ENCODE measurements at regions not wholly inside any gene's neighbourhood (a gene's known extent, or its start where the extent isn't known, plus 50 kb on each side); places are given as distances from the start of the nearest gene placed in this dataset.
A peak's percentile ranks its signal among the peaks of the same experiment; 100 is the strongest.

DNA sequence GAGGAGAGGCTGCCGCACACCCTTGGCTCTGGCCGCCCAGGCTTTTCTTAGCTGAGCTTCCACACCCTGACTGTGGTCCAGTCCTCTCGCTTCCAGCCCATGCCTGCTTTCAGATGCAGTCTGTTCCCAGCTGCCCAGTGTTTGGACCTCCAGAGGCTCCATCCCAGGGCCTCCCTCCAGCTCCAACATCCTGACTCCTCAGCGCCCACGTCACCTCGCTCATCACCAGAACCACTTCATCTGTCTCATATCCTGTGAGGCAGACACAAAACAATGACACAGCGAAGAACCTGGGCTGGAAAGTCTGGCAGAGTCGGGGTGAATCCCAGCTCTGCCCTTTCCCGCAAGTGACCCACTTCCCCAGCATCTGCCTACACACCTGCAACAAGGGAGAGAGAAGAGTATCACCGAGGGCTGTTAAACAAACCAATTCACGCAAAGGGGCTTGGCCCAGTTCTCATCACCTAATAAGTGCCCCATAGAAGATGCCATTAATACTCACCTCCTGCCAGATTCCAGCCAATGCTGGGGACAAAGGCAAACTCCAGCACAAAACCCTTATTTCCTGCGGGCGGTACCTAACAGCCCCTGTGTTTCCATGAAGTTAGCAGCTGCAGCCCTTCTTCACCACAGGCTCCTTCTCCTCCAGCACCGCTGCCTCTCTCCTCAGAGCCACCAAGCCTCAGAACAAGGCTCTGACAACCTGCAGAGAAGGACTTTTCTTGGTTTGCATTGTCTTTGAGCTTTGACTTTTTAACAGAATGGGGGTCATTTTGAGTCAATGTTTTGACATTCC is 133.4 kb upstream of the CDH4 start:
- POLR2A ChIA-PET: no interaction called here
- DNase-seq: no peak
- Mint-ChIP-seq H3K4me3 (no peak overlapping the region), H3K4me1 (peaks cover 0 to 6% (median 2%) of the 10 kb centered on the region in 3 donors), H3K27me3 (peaks cover 0 to 6% of the 10 kb centered on the region in 2 donors), H3K36me3 (no peaks in the 10 kb centered on the region), H3K9me3 (no peaks in the 10 kb centered on the region), H3K27ac (peak overlapping the region in 1 of 8 donors; percentile 48)
- Histone ChIP-seq H3K36me3 (ENCODE audit: insufficient read depth, low read length) (no peaks in the 10 kb centered on the region), H3K27me3 (ENCODE audit: insufficient read depth, low read length, poor library complexity, severe bottlenecking) (no peaks in the 10 kb centered on the region), H3K4me3 (ENCODE audit: low read length) (no peak overlapping the region), H3K4me1 (ENCODE audit: insufficient read depth, low read length) (no peaks in the 10 kb centered on the region), H3K27ac (ENCODE audit: low read depth, low read length) (no peak overlapping the region), H3K9me3 (ENCODE audit: low read length) (no peaks in the 10 kb centered on the region)
- CTCF ChIA-PET: no interaction called here

DNA sequence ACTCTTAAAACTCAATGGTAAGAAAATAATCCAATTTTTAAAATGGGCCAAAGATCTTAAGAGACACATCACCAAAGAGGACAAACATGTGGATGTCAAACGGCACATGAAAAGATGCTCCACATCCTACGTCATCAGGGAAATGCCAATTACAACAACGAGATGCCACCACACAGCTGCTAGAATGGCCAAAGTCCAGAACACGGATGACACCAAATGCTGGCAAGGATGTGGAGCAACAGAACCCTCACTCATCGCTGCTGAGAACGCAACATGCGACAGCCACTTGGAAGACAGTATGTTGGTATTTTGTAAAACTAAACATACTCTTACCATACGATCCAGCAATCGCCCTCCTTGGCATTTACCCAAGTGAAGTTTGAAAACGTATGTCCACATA is 132.8 kb upstream of the CDH4 start:
- CTCF ChIA-PET: no interaction called here
- Mint-ChIP-seq H3K9me3 (no peaks in the 10 kb centered on the region), H3K4me1 (peaks cover 0 to 6% (median 2%) of the 10 kb centered on the region in 3 donors), H3K27ac (no peak overlapping the region), H3K4me3 (no peak overlapping the region), H3K27me3 (peaks cover 0 to 3% of the 10 kb centered on the region in 2 donors), H3K36me3 (no peaks in the 10 kb centered on the region)
- no peaks in the 10 kb centered on the region for H3K9me3 ChIP-seq (ENCODE audit: low read length)
- H3K27me3 ChIP-seq (ENCODE audit: insufficient read depth, low read length, poor library complexity, severe bottlenecking): no peaks in the 10 kb centered on the region
- DNase-seq: no peak
- H3K36me3 ChIP-seq (ENCODE audit: insufficient read depth, low read length): no peaks in the 10 kb centered on the region
- POLR2A ChIA-PET: no interaction called here
- no peak overlapping the region for H3K27ac ChIP-seq (ENCODE audit: low read depth, low read length)
- no peak overlapping the region for H3K4me3 ChIP-seq (ENCODE audit: low read length)
- H3K4me1 ChIP-seq (ENCODE audit: insufficient read depth, low read length): no peaks in the 10 kb centered on the region

- peaks cover 0 to 6% (median 2%) of the 10 kb centered on the region in 3 donors for H3K4me1 Mint-ChIP-seq
Measured at GRCh38 chr20:61119794-61120410, 132.2 kb upstream of the CDH4 start.

DNA sequence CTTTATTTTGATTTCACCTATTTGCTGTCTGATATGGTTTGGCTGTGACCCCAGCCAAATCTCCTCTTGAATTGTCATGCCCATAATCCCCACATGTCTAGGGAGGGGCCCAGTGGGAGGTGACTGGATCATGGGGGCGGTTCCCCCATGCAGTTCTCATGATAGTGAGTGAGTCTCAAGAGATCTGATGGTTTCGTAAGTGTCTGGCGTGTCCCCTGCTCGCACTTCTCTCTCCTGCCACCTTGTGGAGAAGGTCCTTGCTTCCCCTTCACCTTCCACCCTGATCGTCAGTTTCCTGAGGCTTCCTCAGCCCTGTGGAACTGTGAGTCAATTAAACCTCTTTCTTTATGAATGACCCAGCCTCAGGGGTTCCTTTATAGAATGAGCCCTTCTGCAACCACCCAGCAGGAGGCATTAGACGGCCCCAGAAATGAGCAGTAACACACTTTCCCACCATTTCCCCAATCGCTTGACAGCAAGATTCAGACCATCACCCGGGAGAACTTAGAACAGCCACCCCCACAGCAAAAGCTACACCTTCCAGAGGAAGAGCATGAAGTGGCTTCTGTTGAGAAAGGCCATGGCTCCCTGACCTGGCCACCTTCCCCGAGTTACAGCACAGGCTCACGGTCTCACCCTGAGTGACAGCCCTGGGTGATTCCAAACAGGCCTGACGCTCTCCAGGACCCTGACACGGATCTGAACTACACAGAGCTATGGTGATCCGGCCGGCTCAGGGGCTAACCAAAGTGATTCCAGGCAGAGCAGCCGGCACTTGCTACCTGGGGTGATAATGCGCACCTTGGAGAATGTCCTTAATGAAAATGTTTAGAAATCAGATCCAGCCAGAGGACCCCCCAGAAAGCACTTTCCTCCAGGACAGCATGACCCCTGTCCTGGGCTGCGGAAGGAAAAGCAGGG is 131.2 kb upstream of the CDH4 start:
- no peaks in the 10 kb centered on the region for H3K27me3 Mint-ChIP-seq
- H3K36me3 Mint-ChIP-seq: no peaks in the 10 kb centered on the region
- Histone ChIP-seq H3K4me3 (ENCODE audit: low read length) (no peak overlapping the region), H3K9me3 (ENCODE audit: low read length) (no peaks in the 10 kb centered on the region), H3K27ac (ENCODE audit: low read depth, low read length) (no peak overlapping the region), H3K4me1 (ENCODE audit: insufficient read depth, low read length) (no peaks in the 10 kb centered on the region), H3K36me3 (ENCODE audit: insufficient read depth, low read length) (no peaks in the 10 kb centered on the region), H3K27me3 (ENCODE audit: insufficient read depth, low read length, poor library complexity, severe bottlenecking) (no peaks in the 10 kb centered on the region)
- ChIA-PET POLR2A (no interaction called here), CTCF (no interaction called here)
- H3K9me3 Mint-ChIP-seq: no peaks in the 10 kb centered on the region
- peak overlapping the region in 1 of 8 donors; percentile 5 for H3K27ac Mint-ChIP-seq
- peaks cover 0 to 6% (median 2%) of the 10 kb centered on the region in 3 donors for H3K4me1 Mint-ChIP-seq
- H3K4me3 Mint-ChIP-seq: no peak overlapping the region
- peak in 2 of 5 donors; percentile 9 to 24 for DNase-seq

More at GRCh38 chr20:61119794-61120410, 132.2 kb upstream of the CDH4 start:
- ChIA-PET POLR2A (no interaction called here), CTCF (interaction anchor here (0.7 kb wide), 1 partner anchor 1063 kb away, joined by 3 read pairs; no protein-coding TSS in a partner anchor)
- no peaks in the 10 kb centered on the region for H3K4me1 ChIP-seq (ENCODE audit: insufficient read depth, low read length)
- no peak overlapping the region for H3K27ac ChIP-seq (ENCODE audit: low read depth, low read length)
- H3K27me3 ChIP-seq (ENCODE audit: insufficient read depth, low read length, poor library complexity, severe bottlenecking): no peaks in the 10 kb centered on the region
- no peak overlapping the region for H3K4me3 ChIP-seq (ENCODE audit: low read length)
- Mint-ChIP-seq H3K4me3 (no peak overlapping the region), H3K36me3 (no peaks in the 10 kb centered on the region), H3K9me3 (no peaks in the 10 kb centered on the region), H3K27me3 (peaks cover 0 to 3% of the 10 kb centered on the region in 2 donors), H3K27ac (no peak overlapping the region)
- no peaks in the 10 kb centered on the region for H3K36me3 ChIP-seq (ENCODE audit: insufficient read depth, low read length)
- no peaks in the 10 kb centered on the region for H3K9me3 ChIP-seq (ENCODE audit: low read length)
- DNase-seq: no peak

- no peak overlapping the region for H3K4me3 Mint-ChIP-seq
- no peak overlapping the region for H3K27ac Mint-ChIP-seq
- no peaks in the 10 kb centered on the region for H3K9me3 Mint-ChIP-seq
- H3K4me1 ChIP-seq (ENCODE audit: insufficient read depth, low read length): no peaks in the 10 kb centered on the region
- no peaks in the 10 kb centered on the region for H3K27me3 ChIP-seq (ENCODE audit: insufficient read depth, low read length, poor library complexity, severe bottlenecking)
- no peaks in the 10 kb centered on the region for H3K36me3 Mint-ChIP-seq
- ChIA-PET CTCF (no interaction called here), POLR2A (no interaction called here)
- H3K4me1 Mint-ChIP-seq: peaks cover 0 to 6% (median 2%) of the 10 kb centered on the region in 3 donors
- no peaks in the 10 kb centered on the region for H3K9me3 ChIP-seq (ENCODE audit: low read length)
- no peaks in the 10 kb centered on the region for H3K36me3 ChIP-seq (ENCODE audit: insufficient read depth, low read length)
- H3K4me3 ChIP-seq (ENCODE audit: low read length): no peak overlapping the region
- H3K27me3 Mint-ChIP-seq: no peaks in the 10 kb centered on the region
- no peak overlapping the region for H3K27ac ChIP-seq (ENCODE audit: low read depth, low read length)
- DNase-seq: no peak
Measured at GRCh38 chr20:61121661-61122060, 130.4 kb upstream of the CDH4 start.

DNA sequence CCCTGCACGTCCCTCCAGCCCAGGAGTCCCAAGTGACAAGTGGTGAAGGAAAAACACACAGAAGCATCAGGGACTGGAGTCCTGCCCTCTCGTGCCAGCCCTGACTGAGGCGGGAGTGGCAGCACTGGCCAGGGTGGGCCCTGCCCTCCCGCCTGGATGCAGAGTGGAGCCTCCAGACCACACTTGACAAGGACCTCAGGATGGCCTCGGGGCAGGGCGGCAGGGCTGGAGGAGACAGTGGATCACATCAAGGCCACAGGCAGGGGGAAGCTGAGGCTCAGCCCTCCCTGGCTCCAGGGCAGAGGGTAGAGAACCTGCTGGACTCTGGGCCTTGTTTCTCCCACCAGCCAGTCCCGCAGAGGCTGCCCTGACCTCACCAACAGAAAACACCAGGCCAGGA is 128.8 kb upstream of the CDH4 start:
- POLR2A ChIA-PET: no interaction called here
- no peaks in the 10 kb centered on the region for H3K27me3 Mint-ChIP-seq
- no peak overlapping the region for H3K27ac Mint-ChIP-seq
- Histone ChIP-seq H3K4me1 (ENCODE audit: insufficient read depth, low read length) (no peaks in the 10 kb centered on the region), H3K27me3 (ENCODE audit: insufficient read depth, low read length, poor library complexity, severe bottlenecking) (no peaks in the 10 kb centered on the region), H3K9me3 (ENCODE audit: low read length) (no peaks in the 10 kb centered on the region), H3K27ac (ENCODE audit: low read depth, low read length) (no peak overlapping the region), H3K4me3 (ENCODE audit: low read length) (no peak overlapping the region), H3K36me3 (ENCODE audit: insufficient read depth, low read length) (no peaks in the 10 kb centered on the region)
- CTCF ChIA-PET: no interaction called here
- DNase-seq: no peak
- peaks cover 0 to 6% (median 2%) of the 10 kb centered on the region in 3 donors for H3K4me1 Mint-ChIP-seq
- no peaks in the 10 kb centered on the region for H3K36me3 Mint-ChIP-seq
- no peaks in the 10 kb centered on the region for H3K9me3 Mint-ChIP-seq
- no peak overlapping the region for H3K4me3 Mint-ChIP-seq

- H3K36me3 Mint-ChIP-seq: no peaks in the 10 kb centered on the region
- H3K9me3 ChIP-seq (ENCODE audit: low read length): no peaks in the 10 kb centered on the region
- no peaks in the 10 kb centered on the region for H3K36me3 ChIP-seq (ENCODE audit: insufficient read depth, low read length)
- peaks cover 0 to 6% (median 2%) of the 10 kb centered on the region in 3 donors for H3K4me1 Mint-ChIP-seq
- DNase-seq: no peak
- no peaks in the 10 kb centered on the region for H3K9me3 Mint-ChIP-seq
- POLR2A ChIA-PET: no interaction called here
- H3K27me3 ChIP-seq (ENCODE audit: insufficient read depth, low read length, poor library complexity, severe bottlenecking): no peaks in the 10 kb centered on the region
- H3K4me3 ChIP-seq (ENCODE audit: low read length): no peak overlapping the region
- CTCF ChIA-PET: no interaction called here
- no peak overlapping the region for H3K4me3 Mint-ChIP-seq
- no peaks in the 10 kb centered on the region for H3K4me1 ChIP-seq (ENCODE audit: insufficient read depth, low read length)
- no peak overlapping the region for H3K27ac Mint-ChIP-seq
- H3K27ac ChIP-seq (ENCODE audit: low read depth, low read length): no peak overlapping the region
- H3K27me3 Mint-ChIP-seq: no peaks in the 10 kb centered on the region
Measured at GRCh38 chr20:61123751-61124368, 128.2 kb upstream of the CDH4 start.
